NCI-H1092 treated with DMSO at 0.1 percent for 48 hours (cell line): ENCODE measurements at regions not wholly inside any gene's neighbourhood (a gene's known extent, or its start where the extent isn't known, plus 50 kb on each side); places are given as distances from the start of the nearest gene placed in this dataset.
A peak's percentile ranks its signal among the peaks of the same experiment; 100 is the strongest.

Source experiments
- DNase-seq: peaks from one replicate; lab custom pipeline; 2025; lab: John Stamatoyannopoulos, UW

- no peak for DNase-seq
These were observed 51.9 kb upstream of the IGSF9B start for GRCh38 chr11:134008634-134009071.

GRCh38 chr11:134013518-134013917, 55.4 kb upstream of the JAM3 start:
- DNase-seq = no peak

- peak; percentile 85 for DNase-seq
These were observed 54.4 kb upstream of the JAM3 start for GRCh38 chr11:134014511-134014910.

GRCh38 chr11:134015556-134015955, 53.3 kb upstream of the JAM3 start:
- DNase-seq = no peak

GRCh38 chr11:134017511-134018430, 51.1 kb upstream of the JAM3 start:
- no peak for DNase-seq
